Progenitor cell of endocrine pancreas (in vitro differentiated cells): ENCODE measurements at regions not wholly inside any gene's neighbourhood (a gene's known extent, or its start where the extent isn't known, plus 50 kb on each side); places are given as distances from the start of the nearest gene placed in this dataset.

Experiments
- DNase-seq: peaks from one replicate; pipeline ENCODE4 v3.0.0; 2021; ENCODE audit warnings: low spot score; ENCODE audit not compliant: unreplicated experiment
- H3K27ac Mint-ChIP-seq: 2 replicates; pipeline ENCODE4 v1.8.0; 2021; ENCODE audit warnings: mild to moderate bottlenecking, moderate library complexity, mixed read lengths
- H3K27me3 Mint-ChIP-seq: 2 replicates; pipeline ENCODE4 v1.8.0; 2021; ENCODE audit warnings: mixed read lengths
- H3K36me3 Mint-ChIP-seq: 2 replicates; pipeline ENCODE4 v1.8.0; 2022; ENCODE audit warnings: mixed read lengths; ENCODE audit not compliant: insufficient read depth
- H3K4me1 Mint-ChIP-seq: 2 replicates; pipeline ENCODE4 v1.8.0; 2021; ENCODE audit warnings: low read depth, mixed read lengths
- H3K4me3 Mint-ChIP-seq: 2 replicates; pipeline ENCODE4 v1.8.0; 2021; ENCODE audit warnings: low read depth, mild to moderate bottlenecking, moderate library complexity, mixed read lengths
- H3K9me3 Mint-ChIP-seq: 2 replicates; pipeline ENCODE4 v1.8.0; 2021; ENCODE audit warnings: low read depth, mixed read lengths
- CTCF ChIP-seq: fragments of 200-600 bp; sonication (generic); IDR thresholded peaks from one replicate; pipeline ENCODE4 v1.5.0; 2021; ENCODE audit warnings: antibody characterized with exemption, mild to moderate bottlenecking; ENCODE audit not compliant: unreplicated experiment

GRCh38 chr5:4533457-4534105, 606.5 kb upstream of the ADAMTS16 start:
- H3K27me3 Mint-ChIP-seq = peaks cover 18% of the 10 kb centered on the region
- H3K27ac Mint-ChIP-seq = no peak overlapping the region
- no peaks in the 10 kb centered on the region for H3K9me3 Mint-ChIP-seq
- no peaks in the 10 kb centered on the region for H3K36me3 Mint-ChIP-seq
- no peaks in the 10 kb centered on the region for H3K4me1 Mint-ChIP-seq
- no peak for TF ChIP-seq CTCF
- no peak overlapping the region for H3K4me3 Mint-ChIP-seq
- DNase-seq = no peak

GRCh38 chr5:4537489-4537888, 602.6 kb upstream of the ADAMTS16 start:
- Mint-ChIP-seq H3K27ac (no peak overlapping the region), H3K4me3 (no peak overlapping the region), H3K27me3 (peaks cover 23% of the 10 kb centered on the region), H3K9me3 (no peaks in the 10 kb centered on the region), H3K36me3 (no peaks in the 10 kb centered on the region), H3K4me1 (no peaks in the 10 kb centered on the region)
- no peak for TF ChIP-seq CTCF
- no peak for DNase-seq

- TF ChIP-seq CTCF = no peak
- no peak overlapping the region for H3K27ac Mint-ChIP-seq
- H3K9me3 Mint-ChIP-seq = no peaks in the 10 kb centered on the region
- H3K36me3 Mint-ChIP-seq = no peaks in the 10 kb centered on the region
- no peak for DNase-seq
- peaks cover 41% of the 10 kb centered on the region for H3K27me3 Mint-ChIP-seq
- H3K4me1 Mint-ChIP-seq = peaks cover 10% of the 10 kb centered on the region
- H3K4me3 Mint-ChIP-seq = no peak overlapping the region
Observed at GRCh38 chr5:4540375-4541173, 599.6 kb upstream of the ADAMTS16 start.

- no peak for TF ChIP-seq CTCF
- no peak for DNase-seq
- H3K27me3 Mint-ChIP-seq = peaks cover 44% of the 10 kb centered on the region
- H3K4me1 Mint-ChIP-seq = peaks cover 10% of the 10 kb centered on the region
- no peak overlapping the region for H3K27ac Mint-ChIP-seq
- no peak overlapping the region for H3K4me3 Mint-ChIP-seq
- H3K9me3 Mint-ChIP-seq = no peaks in the 10 kb centered on the region
- no peaks in the 10 kb centered on the region for H3K36me3 Mint-ChIP-seq
Observed at GRCh38 chr5:4541334-4541733, 598.8 kb upstream of the ADAMTS16 start.

- no peak for TF ChIP-seq CTCF
- Mint-ChIP-seq H3K4me1 (peaks cover 10% of the 10 kb centered on the region), H3K4me3 (no peak overlapping the region), H3K9me3 (no peaks in the 10 kb centered on the region), H3K36me3 (no peaks in the 10 kb centered on the region), H3K27ac (no peak overlapping the region), H3K27me3 (peaks cover 50% of the 10 kb centered on the region)
- no peak for DNase-seq
Observed at GRCh38 chr5:4542145-4542778, 597.9 kb upstream of the ADAMTS16 start.
